ENCODE measurements at regions not wholly inside any gene's neighbourhood (a gene's known extent, or its start where the extent isn't known, plus 50 kb on each side); places are given as distances from the start of the nearest gene placed in this dataset.

- H3K36me3 ChIP-seq = no peaks in the 10 kb centered on the region
- no peaks in the 10 kb centered on the region for H3K27me3 ChIP-seq (replicated peaks; ENCODE audit: insufficient read depth)
- no peak overlapping the region for H3K27ac ChIP-seq
- ATAC-seq (ENCODE audit: insufficient number of reproducible peaks, low FRiP score, low read depth) (no peak), DNase-seq (ENCODE audit: low spot score) (no peak)
- H3K4me3 ChIP-seq = no peak overlapping the region
- no peaks in the 10 kb centered on the region for H3K9me3 ChIP-seq
- no peak for TF ChIP-seq CTCF (IDR thresholded peaks at IDR 0.05)
- no peaks in the 10 kb centered on the region for H3K4me1 ChIP-seq (ENCODE audit: control insufficient read depth in 1 of 2, low read depth in 2 of 2)
These were observed 78.3 kb upstream of the FYN start for GRCh38 chr6:111951497-111952085.

GRCh38 chr6:111952274-111952673 lies 79.0 kb upstream of the FYN start:
- Histone ChIP-seq H3K9me3 (no peaks in the 10 kb centered on the region), H3K4me1 (ENCODE audit: control insufficient read depth in 1 of 2, low read depth in 2 of 2) (no peaks in the 10 kb centered on the region), H3K27ac (no peak overlapping the region), H3K36me3 (no peaks in the 10 kb centered on the region), H3K4me3 (no peak overlapping the region), H3K27me3 (replicated peaks; ENCODE audit: insufficient read depth) (no peaks in the 10 kb centered on the region)
- ATAC-seq (ENCODE audit: insufficient number of reproducible peaks, low FRiP score, low read depth) (no peak), DNase-seq (ENCODE audit: low spot score) (no peak)
- TF ChIP-seq CTCF (IDR thresholded peaks at IDR 0.05) = no peak

- Histone ChIP-seq H3K27ac (no peak overlapping the region), H3K4me3 (no peak overlapping the region), H3K9me3 (no peaks in the 10 kb centered on the region), H3K27me3 (replicated peaks; ENCODE audit: insufficient read depth) (no peaks in the 10 kb centered on the region), H3K36me3 (no peaks in the 10 kb centered on the region), H3K4me1 (ENCODE audit: control insufficient read depth in 1 of 2, low read depth in 2 of 2) (no peaks in the 10 kb centered on the region)
- no peak for TF ChIP-seq CTCF (IDR thresholded peaks at IDR 0.05)
- ATAC-seq (ENCODE audit: insufficient number of reproducible peaks, low FRiP score, low read depth) (no peak), DNase-seq (ENCODE audit: low spot score) (no peak)
These were observed 79.7 kb upstream of the FYN start for GRCh38 chr6:111952821-111953540.

- Histone ChIP-seq H3K4me1 (ENCODE audit: control insufficient read depth in 1 of 2, low read depth in 2 of 2) (no peaks in the 10 kb centered on the region), H3K27me3 (replicated peaks; ENCODE audit: insufficient read depth) (no peaks in the 10 kb centered on the region), H3K9me3 (no peaks in the 10 kb centered on the region), H3K4me3 (no peak overlapping the region), H3K27ac (no peak overlapping the region), H3K36me3 (no peaks in the 10 kb centered on the region)
- no peak for TF ChIP-seq CTCF (IDR thresholded peaks at IDR 0.05)
- no peak for DNase-seq (ENCODE audit: low spot score)
- no peak for ATAC-seq (ENCODE audit: insufficient number of reproducible peaks, low FRiP score, low read depth)
These were observed 82.8 kb upstream of the FYN start for GRCh38 chr6:111956098-111956497.

- no peak for ATAC-seq (ENCODE audit: insufficient number of reproducible peaks, low FRiP score, low read depth)
These were observed 84.5 kb upstream of the FYN start for GRCh38 chr6:111957623-111958315.

More at GRCh38 chr6:111957623-111958315, 84.5 kb upstream of the FYN start:
- H3K27me3 ChIP-seq (replicated peaks; ENCODE audit: insufficient read depth) = no peaks in the 10 kb centered on the region
- H3K27ac ChIP-seq = no peak overlapping the region
- TF ChIP-seq CTCF (IDR thresholded peaks at IDR 0.05) = no peak
- no peak overlapping the region for H3K4me3 ChIP-seq
- H3K9me3 ChIP-seq = no peaks in the 10 kb centered on the region
- H3K36me3 ChIP-seq = no peaks in the 10 kb centered on the region
- no peaks in the 10 kb centered on the region for H3K4me1 ChIP-seq (ENCODE audit: control insufficient read depth in 1 of 2, low read depth in 2 of 2)
- no peak for DNase-seq (ENCODE audit: low spot score)

All from thoracic aorta (tissue), 2 donors.